ENCODE measurements at regions not wholly inside any gene's neighbourhood (a gene's known extent, or its start where the extent isn't known, plus 50 kb on each side); places are given as distances from the start of the nearest gene placed in this dataset.

- TF ChIP-seq CTCF (IDR thresholded peaks at IDR 0.05 in 8 of 11, conservative IDR thresholded peaks at IDR 0.05 in 3 of 11) (no peak), POLR2A (IDR thresholded peaks at IDR 0.05) (no peak)
Measured at GRCh38 chr6:22754061-22754460, 184.7 kb downstream of the HDGFL1 start.
